NCI-H187 (cell line): ENCODE measurements at regions not wholly inside any gene's neighbourhood (a gene's known extent, or its start where the extent isn't known, plus 50 kb on each side); places are given as distances from the start of the nearest gene placed in this dataset.

Experiments
- DNase-seq, 2 experiments: peaks; one replicate each; lab custom pipeline; 2025; lab: John Stamatoyannopoulos, UW

- no peak for DNase-seq
Observed at GRCh38 chr1:217311766-217312165, 319.1 kb downstream of the GPATCH2 start.

GRCh38 chr1:217311269-217311668 lies 319.6 kb downstream of the GPATCH2 start:
- no peak for DNase-seq

- no peak for DNase-seq
Observed at GRCh38 chr1:217281332-217281731, 349.6 kb downstream of the GPATCH2 start.

- no peak for DNase-seq
Observed at GRCh38 chr1:217275655-217276398, 355.1 kb downstream of the GPATCH2 start.

DNA sequence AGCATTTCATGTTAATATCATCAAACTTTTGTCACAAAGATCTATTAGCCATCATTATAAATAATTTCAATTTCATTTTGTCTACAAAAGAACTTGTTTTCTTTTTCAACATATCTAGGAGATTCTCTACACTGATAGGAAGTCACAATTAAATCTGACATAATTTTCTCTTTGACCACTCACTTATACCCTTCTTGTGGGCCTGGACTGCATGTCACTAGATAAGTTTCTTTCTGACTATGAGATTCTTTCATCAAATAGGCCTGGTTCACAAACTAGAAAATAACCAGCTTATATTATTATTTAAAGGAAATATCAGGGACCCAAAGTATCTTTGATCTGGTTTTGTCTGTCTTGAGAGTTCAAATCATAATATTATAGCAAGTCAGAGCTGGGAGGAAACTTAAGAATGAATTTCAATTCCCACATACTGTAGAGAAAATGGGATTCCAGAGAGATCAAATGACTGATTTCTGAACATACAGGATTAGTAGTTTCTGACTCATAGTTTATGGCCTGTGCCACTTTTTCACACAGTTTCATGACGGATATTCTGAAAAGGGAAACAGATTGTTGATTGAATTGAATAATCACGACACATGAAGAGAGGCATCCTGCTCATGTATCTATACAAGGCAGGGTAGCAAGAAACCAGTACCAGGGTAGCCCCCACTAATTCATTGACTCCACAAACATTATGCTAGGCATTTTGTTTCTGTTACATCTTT lies 355.8 kb downstream of the GPATCH2 start:
- no peak for DNase-seq

GRCh38 chr1:217274416-217274815 lies 356.5 kb downstream of the GPATCH2 start:
- DNase-seq, result no peak

GRCh38 chr1:217273866-217274265 lies 357.0 kb downstream of the GPATCH2 start:
- DNase-seq, result no peak

DNA sequence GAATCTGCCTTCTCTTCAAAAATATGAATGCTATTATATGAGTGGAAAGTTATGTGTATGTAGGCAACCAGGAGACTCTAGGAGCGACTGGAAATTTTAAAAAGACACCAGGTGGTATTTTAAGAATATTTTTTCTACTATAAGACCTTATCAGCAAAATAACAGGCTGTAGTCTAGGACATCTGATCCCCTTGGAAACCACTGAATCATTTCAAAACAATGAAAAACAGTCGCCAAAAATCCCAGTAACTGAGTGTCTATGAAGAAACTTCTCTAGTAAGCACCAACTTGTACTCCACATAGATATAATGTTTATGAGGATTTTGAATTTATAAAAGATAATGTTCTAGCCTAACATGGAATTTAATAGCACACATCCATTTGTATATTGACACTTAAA lies 358.5 kb downstream of the GPATCH2 start:
- no peak for DNase-seq

DNA sequence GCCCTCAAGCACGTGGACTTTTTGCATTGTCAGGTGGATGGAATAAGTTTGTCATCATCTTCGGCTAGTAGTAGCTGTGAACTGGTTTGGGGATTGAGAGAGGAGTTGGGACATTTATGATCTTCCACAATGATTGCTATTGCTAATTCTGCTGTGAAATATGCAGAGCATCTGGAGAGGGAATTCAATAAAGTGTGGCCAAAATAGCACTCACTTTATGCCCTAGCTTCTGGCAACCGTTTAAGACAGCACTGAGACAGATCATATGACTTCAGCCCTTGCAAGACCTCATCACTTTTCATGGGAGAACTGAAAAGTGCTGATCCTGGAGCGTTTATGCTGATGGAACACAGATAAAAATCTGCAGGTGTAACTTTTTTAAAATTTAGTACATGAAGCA lies 360.8 kb downstream of the GPATCH2 start:
- no peak for DNase-seq

GRCh38 chr1:217268058-217268457 lies 362.8 kb downstream of the GPATCH2 start:
- no peak for DNase-seq

DNA sequence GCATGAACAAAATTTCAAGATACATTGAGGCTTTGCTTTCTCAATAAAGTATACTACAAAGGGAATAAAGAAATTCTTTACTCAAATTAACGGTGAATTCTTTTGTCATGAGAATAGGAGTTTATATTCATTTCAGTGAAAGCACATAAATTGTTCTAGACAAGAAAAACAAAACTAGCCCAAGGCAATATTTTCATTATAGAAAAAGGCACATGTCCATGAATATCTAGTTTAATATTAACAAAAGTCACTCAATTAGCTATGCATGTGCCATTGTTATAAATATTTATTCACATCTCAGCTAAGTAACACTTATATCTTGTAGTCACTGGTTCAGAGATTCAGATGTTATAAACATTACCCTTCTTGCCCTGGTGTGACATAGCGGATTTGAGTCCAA lies 369.3 kb downstream of the GPATCH2 start:
- DNase-seq, result no peak

DNA sequence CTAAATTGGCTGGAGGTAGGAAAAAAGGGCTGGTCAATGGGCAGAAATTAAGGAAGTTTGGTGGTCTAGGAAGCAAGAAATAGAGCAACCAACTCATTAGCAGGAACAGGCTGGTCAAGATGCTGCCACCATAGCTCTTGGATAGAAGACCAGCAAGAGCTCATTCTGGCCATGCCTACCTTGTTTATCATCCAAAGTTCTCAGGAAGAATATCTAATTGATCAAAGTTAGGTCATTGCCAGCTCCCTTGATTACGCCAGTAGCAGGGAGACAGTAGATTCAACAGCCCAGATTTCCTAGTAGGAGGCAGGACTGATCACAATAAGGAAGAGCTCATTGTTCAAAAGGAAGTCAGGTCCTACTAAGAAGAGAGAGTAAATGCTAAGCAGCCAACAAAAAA lies 370.2 kb downstream of the GPATCH2 start:
- DNase-seq, result no peak

DNA sequence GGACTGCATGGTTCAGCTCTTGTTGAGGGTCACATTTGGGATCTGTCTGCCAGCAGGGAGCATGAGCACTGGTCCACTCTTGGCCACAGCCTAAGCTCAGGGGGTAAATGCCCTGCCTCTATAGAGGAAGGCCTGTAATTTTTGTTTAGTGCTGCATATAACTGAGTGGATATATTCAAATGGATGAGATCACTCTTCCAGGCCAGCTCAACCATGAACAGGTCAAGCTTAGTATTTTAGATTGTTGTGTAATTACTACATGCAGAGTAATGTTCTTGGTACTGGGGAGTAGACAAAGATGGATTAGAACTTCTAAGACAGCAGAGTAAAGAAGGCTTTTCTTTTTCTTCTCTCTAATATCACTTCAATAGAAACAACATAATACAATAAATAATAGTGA lies 376.9 kb downstream of the GPATCH2 start:
- no peak for DNase-seq

DNA sequence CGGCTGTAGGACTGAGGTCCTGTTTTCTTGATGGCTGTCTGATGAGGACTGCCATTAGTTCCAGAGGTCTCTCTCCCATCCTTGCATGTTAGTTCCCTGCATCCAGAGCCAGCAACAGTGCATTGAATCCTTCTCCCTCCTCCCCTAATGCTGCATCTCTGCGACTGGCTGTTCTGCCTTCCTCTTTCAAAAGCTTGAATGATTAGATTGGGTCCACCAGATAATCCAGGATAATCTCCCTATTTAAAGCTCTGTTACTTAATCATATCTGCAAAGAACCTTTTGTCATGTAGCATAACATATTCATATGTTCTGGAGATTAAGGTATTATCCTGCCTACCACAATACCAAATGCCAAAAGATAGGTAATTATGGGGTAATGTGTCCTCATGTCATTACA lies 377.5 kb downstream of the GPATCH2 start:
- DNase-seq, result no peak

DNA sequence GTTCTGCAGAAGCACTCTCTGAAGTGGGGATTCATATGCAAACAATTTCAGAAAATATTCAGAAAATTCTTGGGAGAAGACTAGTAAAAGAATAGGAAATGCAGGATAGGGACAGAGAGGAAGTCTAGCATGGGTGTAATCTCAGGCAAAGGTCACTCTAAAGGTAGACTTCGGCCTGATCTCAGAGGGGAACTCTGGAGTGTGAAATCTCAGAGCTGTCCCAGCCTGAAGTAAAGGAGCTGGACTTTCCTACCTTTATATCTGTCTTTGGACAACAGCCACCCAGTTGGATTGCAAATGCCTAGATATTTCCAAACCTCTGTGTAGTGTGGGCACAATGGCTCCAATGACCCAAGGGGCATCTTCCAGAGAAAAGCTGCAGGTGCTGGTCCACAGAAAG lies 379.8 kb downstream of the GPATCH2 start:
- DNase-seq, result no peak

GRCh38 chr1:217249857-217250256 lies 381.0 kb downstream of the GPATCH2 start:
- DNase-seq, result no peak

DNA sequence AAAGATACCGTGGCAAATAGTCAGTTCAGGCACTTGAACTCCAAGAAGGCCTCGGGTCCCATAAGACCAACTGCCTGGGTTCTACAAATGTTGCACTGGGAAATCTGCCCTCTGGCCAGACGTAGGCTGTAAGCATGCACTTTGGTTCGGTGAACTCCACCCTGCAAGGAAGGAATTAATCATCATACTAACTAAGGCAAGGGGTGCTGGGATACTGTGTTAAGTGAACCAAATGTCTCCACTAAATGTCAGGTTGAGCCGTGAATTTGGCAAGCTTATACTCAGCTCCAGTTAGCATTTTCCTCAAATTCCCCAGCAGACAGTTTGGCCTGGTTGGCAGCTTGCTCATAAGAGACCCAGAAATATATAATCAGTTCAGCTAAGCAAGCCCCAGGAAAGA lies 385.9 kb downstream of the GPATCH2 start:
- no peak for DNase-seq

DNA sequence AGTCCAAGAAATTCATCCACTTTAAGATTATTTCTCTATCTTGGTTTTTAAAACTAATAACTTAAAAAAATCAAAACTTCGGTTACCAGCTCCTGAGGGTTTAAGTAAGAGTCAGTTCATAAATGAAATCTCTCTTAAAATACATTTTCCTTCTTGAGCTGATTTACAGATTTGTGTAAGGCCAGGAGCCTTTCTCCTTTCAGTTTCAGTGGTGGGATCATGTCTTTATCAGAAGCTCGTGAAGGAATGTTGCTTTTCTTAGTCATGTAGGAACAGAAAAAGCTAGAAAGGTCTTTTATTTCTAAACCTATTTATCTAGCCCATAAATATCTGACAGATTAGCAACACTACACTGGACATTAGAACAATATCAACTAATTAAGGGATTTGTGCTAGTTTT lies 390.2 kb downstream of the GPATCH2 start:
- DNase-seq, result no peak

- no peak for DNase-seq
Observed at GRCh38 chr1:217238945-217239344, 391.9 kb downstream of the GPATCH2 start.

DNA sequence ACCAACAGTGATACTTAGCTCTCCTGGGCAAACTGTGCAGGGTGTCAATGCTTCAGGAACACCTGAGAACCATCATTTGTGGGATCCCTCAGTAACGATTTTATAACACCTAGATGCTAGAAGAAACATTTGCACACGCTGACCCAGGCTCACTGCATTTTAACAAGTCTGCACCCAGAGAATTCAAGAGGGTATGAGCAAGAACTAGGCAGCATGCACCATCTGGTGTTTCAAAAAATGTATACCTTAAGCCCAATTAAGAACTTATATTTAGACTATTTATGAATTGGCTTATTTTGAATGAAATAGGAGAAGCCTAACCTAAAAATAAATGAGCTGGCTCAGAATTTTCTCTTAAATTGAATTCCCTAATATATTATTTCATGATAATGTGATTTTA lies 400.5 kb downstream of the GPATCH2 start:
- DNase-seq, result no peak

DNA sequence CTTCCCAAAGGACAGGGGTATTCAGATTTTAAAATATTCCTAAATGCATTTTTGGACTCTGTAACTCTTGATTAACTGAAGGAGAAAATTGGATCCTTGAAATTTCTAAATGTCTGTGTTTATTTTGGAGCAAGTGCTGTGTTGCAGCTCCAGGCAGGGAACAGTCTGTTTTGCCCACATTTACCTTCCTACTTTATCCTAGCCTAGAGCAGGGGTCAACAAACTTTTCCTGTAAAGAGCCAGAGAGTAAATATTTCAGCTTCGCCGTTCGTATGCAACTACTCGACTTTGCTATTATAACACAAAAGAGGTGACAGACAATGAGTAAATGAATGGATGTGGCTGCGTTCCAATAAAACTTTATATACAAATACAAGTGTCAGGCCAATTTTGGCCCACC lies 402.2 kb downstream of the GPATCH2 start:
- no peak for DNase-seq

GRCh38 chr1:217224201-217224600 lies 406.7 kb downstream of the GPATCH2 start:
- no peak for DNase-seq

DNA sequence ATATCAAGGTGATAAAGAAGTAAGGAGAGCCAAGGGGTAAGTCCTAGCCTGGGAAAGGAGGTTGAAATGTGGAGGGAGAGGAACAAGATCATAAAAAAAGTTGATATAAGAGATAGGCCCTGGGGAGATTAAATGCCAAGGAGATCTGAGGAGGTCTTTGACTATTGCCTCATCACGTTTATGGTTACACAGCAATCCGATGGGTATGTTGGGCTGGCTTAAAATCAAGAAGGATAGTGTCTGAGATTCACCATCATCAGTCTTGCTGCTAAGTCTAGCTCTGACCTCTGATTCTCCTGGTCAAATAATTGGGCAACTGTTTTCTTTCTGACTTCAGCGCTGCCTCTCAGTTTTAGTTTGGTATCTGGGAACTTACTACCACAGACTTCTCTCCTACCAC lies 416.3 kb downstream of the GPATCH2 start:
- DNase-seq, result no peak

DNA sequence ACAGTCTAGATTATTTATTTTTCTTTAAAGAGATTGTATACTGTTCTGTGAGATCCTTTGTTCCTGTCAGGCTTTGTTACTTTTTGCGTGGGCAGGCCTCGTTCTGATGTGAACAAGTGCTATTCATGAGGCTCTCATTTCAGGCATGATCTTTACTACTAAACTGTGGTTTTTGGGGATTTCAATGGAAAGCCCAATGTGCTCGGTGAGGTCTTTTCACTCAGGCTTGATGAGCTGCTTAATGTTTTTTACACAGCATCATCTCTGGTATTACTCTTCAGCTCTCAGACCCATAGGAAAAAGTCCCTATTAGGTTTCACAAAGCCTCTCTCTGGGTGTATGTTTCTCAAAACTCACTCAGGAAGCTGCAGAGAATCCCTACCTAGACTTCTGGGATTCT lies 419.4 kb downstream of the GPATCH2 start:
- DNase-seq, result no peak
